ENCODE measurements at regions not wholly inside any gene's neighbourhood (a gene's known extent, or its start where the extent isn't known, plus 50 kb on each side); places are given as distances from the start of the nearest gene placed in this dataset.
"Not testable (repeated sequence)": the region's sequence is repeated elsewhere in the genome, so short reads cannot be mapped to it uniquely, and the experiment has no call there.

- not testable (repeated sequence) for DNase-seq
These were observed 753.8 kb downstream of the PCDH17 start for GRCh38 chr13:58385336-58385735.

GRCh38 chr13:58397596-58398387, 766.2 kb downstream of the PCDH17 start:
- no peak for DNase-seq

- DNase-seq: no peak
These were observed 767.7 kb downstream of the PCDH17 start for GRCh38 chr13:58399263-58399662.

GRCh38 chr13:58406545-58406944, 775.0 kb downstream of the PCDH17 start:
- DNase-seq: no peak

GRCh38 chr13:58429917-58430316, 798.4 kb downstream of the PCDH17 start:
- no peak for DNase-seq

- no peak for DNase-seq
These were observed 803.4 kb downstream of the PCDH17 start for GRCh38 chr13:58434943-58435342.

- no peak for DNase-seq
These were observed 805.9 kb downstream of the PCDH17 start for GRCh38 chr13:58437427-58437826.

GRCh38 chr13:58446979-58447378, 815.4 kb downstream of the PCDH17 start:
- DNase-seq: no peak

- DNase-seq: no peak
These were observed 820.6 kb downstream of the PCDH17 start for GRCh38 chr13:58452123-58452623.

GRCh38 chr13:58455094-58455493, 823.5 kb downstream of the PCDH17 start:
- no peak for DNase-seq

- no peak for DNase-seq
These were observed 829.7 kb downstream of the PCDH17 start for GRCh38 chr13:58461217-58461616.

GRCh38 chr13:58463841-58464240, 832.3 kb downstream of the PCDH17 start:
- DNase-seq: no peak

- DNase-seq: no peak
These were observed 835.6 kb downstream of the PCDH17 start for GRCh38 chr13:58467176-58467575.

GRCh38 chr13:58472483-58472882, 840.9 kb downstream of the PCDH17 start:
- DNase-seq: no peak

GRCh38 chr13:58474581-58474980, 843.0 kb downstream of the PCDH17 start:
- no peak for DNase-seq

- DNase-seq: peak; percentile 0 to 24
These were observed 844.8 kb downstream of the PCDH17 start for GRCh38 chr13:58476206-58476918.

GRCh38 chr13:58478858-58479257, 847.3 kb downstream of the PCDH17 start:
- DNase-seq: no peak

GRCh38 chr13:58480061-58480460, 848.5 kb downstream of the PCDH17 start:
- DNase-seq: no peak

- DNase-seq: no peak
These were observed 856.7 kb downstream of the PCDH17 start for GRCh38 chr13:58488251-58488650.

- DNase-seq: no peak
These were observed 864.1 kb downstream of the PCDH17 start for GRCh38 chr13:58495668-58496067.

- DNase-seq: no peak
These were observed 869.4 kb downstream of the PCDH17 start for GRCh38 chr13:58500938-58501337.

- not testable (repeated sequence) for DNase-seq
These were observed 872.7 kb downstream of the PCDH17 start for GRCh38 chr13:58504202-58504700.

- DNase-seq: not testable (repeated sequence)
These were observed 873.8 kb downstream of the PCDH17 start for GRCh38 chr13:58505262-58505920.
